ENCODE measurements at regions not wholly inside any gene's neighbourhood (a gene's known extent, or its start where the extent isn't known, plus 50 kb on each side); places are given as distances from the start of the nearest gene placed in this dataset.

- WGBS, 5 donors, result 55 to 67% (median 57%) methylated on average over 8 of the region's 8 CpGs
- Histone ChIP-seq H3K9me3 (no peaks in the 10 kb centered on the region), H3K4me1 (no peaks in the 10 kb centered on the region), H3K36me3 (no peaks in the 10 kb centered on the region), H3K4me3 (no peak overlapping the region), H3K27me3 (peaks cover 0 to 11% (median 0%) of the 10 kb centered on the region in 3 donors), H3K27ac (no peak overlapping the region)
- intact Hi-C loops (cut with DNase I; ENCODE audit: low total_unique reads), result no loop called here
- TF ChIP-seq POLR2A (IDR thresholded peaks at IDR 0.05) (no peak), EP300 (IDR thresholded peaks at IDR 0.05) (no peak), POLR2AphosphoS5 (IDR thresholded peaks at IDR 0.05) (no peak)
- TF ChIP-seq, protein P1, sequence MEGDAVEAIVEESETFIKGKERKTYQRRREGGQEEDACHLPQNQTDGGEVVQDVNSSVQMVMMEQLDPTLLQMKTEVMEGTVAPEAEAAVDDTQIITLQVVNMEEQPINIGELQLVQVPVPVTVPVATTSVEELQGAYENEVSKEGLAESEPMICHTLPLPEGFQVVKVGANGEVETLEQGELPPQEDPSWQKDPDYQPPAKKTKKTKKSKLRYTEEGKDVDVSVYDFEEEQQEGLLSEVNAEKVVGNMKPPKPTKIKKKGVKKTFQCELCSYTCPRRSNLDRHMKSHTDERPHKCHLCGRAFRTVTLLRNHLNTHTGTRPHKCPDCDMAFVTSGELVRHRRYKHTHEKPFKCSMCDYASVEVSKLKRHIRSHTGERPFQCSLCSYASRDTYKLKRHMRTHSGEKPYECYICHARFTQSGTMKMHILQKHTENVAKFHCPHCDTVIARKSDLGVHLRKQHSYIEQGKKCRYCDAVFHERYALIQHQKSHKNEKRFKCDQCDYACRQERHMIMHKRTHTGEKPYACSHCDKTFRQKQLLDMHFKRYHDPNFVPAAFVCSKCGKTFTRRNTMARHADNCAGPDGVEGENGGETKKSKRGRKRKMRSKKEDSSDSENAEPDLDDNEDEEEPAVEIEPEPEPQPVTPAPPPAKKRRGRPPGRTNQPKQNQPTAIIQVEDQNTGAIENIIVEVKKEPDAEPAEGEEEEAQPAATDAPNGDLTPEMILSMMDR (IDR thresholded peaks at IDR 0.05), result no peak
- DNase-seq, result no peak
These were observed 142.8 kb upstream of the IQSEC1 start for GRCh38 chr3:13215940-13216546.

DNA sequence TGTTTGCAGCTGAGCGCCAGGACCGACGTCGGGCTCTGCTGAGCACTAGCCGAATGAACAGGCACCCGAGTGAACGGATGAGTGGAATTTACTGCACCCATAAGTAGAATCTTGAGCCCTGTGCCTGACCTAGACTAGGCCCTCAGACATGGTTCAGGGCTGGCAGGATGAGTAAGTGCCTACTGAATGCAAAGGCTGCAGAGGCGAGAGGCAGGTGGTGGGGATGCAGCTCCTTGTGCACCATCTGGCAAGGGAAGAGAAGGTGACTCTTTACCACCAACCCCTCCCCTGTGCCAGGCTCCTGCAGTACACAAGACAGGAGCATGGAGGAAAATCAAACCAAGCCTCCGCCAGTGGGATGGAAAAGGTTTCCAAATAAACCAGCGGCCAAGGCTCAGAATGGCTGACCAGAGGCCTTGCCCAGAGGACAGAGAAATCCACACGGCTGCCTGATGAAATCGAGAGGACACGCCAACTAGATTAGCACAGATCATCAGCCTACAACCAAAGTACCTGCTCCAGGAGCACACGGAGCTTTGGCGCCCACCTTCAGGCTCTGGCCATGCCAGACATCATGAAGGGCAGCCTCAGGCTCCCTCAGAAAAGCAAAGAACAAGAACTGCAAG is 141.7 kb upstream of the IQSEC1 start:
- 86 to 93% (median 92%) methylated on average over 15 of the region's 15 CpGs for whole genome bisulfite sequencing, 5 donors
- H3K4me1 ChIP-seq, result no peaks in the 10 kb centered on the region
- intact Hi-C loops (cut with DNase I; ENCODE audit: low total_unique reads), result no loop called here
- H3K27ac ChIP-seq, result no peak overlapping the region
- TF ChIP-seq POLR2AphosphoS5 (IDR thresholded peaks at IDR 0.05) (no peak), POLR2A (IDR thresholded peaks at IDR 0.05) (no peak), EP300 (IDR thresholded peaks at IDR 0.05) (no peak)
- TF ChIP-seq, protein P1 (IDR thresholded peaks at IDR 0.05), result no peak
- no peaks in the 10 kb centered on the region for H3K9me3 ChIP-seq
- H3K36me3 ChIP-seq, result no peaks in the 10 kb centered on the region
- H3K4me3 ChIP-seq, result no peak overlapping the region
- H3K27me3 ChIP-seq, result peaks cover 0 to 16% (median 0%) of the 10 kb centered on the region in 3 donors
- no peak for DNase-seq

GRCh38 chr3:13213911-13214846 is 140.9 kb upstream of the IQSEC1 start:
- DNase-seq, result no peak
- Histone ChIP-seq H3K36me3 (no peaks in the 10 kb centered on the region), H3K4me3 (no peak overlapping the region), H3K27ac (no peak overlapping the region), H3K27me3 (peaks cover 0 to 23% (median 0%) of the 10 kb centered on the region in 3 donors), H3K9me3 (no peaks in the 10 kb centered on the region), H3K4me1 (no peaks in the 10 kb centered on the region)
- WGBS, 5 donors, result 81 to 86% (median 83%) methylated on average over 17 to 26 of the region's 26 CpGs
- TF ChIP-seq EP300 (IDR thresholded peaks at IDR 0.05) (no peak), POLR2AphosphoS5 (IDR thresholded peaks at IDR 0.05) (no peak), POLR2A (IDR thresholded peaks at IDR 0.05) (no peak)
- TF ChIP-seq, protein P1 (IDR thresholded peaks at IDR 0.05), result no peak
- intact Hi-C loops (cut with DNase I; ENCODE audit: low total_unique reads), result no loop called here

- no peak for DNase-seq
- Histone ChIP-seq H3K27me3 (peaks cover 0 to 30% (median 0%) of the 10 kb centered on the region in 3 donors), H3K4me1 (no peaks in the 10 kb centered on the region), H3K9me3 (no peaks in the 10 kb centered on the region), H3K27ac (no peak overlapping the region), H3K36me3 (no peaks in the 10 kb centered on the region), H3K4me3 (no peak overlapping the region)
- TF ChIP-seq, protein P1 (IDR thresholded peaks at IDR 0.05), result no peak
- TF ChIP-seq POLR2AphosphoS5 (IDR thresholded peaks at IDR 0.05), result no peak
- no peak for TF ChIP-seq EP300 (IDR thresholded peaks at IDR 0.05)
- intact Hi-C loops (cut with DNase I; ENCODE audit: low total_unique reads), result no loop called here
- WGBS, 5 donors, result 72 to 87% (median 84%) methylated on average over 3 of the region's 3 CpGs
These were observed 140.3 kb upstream of the IQSEC1 start for GRCh38 chr3:13213490-13213889.

Measured in stomach (tissue), 8 donors.